ENCODE measurements at regions not wholly inside any gene's neighbourhood (a gene's known extent, or its start where the extent isn't known, plus 50 kb on each side); places are given as distances from the start of the nearest gene placed in this dataset.

DNA sequence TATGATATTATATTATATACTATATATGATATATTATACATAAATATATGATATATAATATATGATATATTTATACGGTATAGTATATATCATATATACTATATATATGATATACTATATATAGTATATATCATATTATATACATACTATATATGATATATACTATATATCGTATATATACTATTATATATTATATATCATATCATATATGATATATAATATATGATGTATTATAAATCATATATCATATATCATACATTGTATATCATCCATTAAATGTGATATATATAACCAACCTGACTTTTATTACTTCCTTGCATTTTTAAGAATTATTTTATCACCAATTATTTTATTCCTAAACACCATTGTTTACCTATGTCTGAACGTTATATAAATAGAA, 146.6 kb upstream of the PRSS16 start:
- TF ChIP-seq, protein P1, sequence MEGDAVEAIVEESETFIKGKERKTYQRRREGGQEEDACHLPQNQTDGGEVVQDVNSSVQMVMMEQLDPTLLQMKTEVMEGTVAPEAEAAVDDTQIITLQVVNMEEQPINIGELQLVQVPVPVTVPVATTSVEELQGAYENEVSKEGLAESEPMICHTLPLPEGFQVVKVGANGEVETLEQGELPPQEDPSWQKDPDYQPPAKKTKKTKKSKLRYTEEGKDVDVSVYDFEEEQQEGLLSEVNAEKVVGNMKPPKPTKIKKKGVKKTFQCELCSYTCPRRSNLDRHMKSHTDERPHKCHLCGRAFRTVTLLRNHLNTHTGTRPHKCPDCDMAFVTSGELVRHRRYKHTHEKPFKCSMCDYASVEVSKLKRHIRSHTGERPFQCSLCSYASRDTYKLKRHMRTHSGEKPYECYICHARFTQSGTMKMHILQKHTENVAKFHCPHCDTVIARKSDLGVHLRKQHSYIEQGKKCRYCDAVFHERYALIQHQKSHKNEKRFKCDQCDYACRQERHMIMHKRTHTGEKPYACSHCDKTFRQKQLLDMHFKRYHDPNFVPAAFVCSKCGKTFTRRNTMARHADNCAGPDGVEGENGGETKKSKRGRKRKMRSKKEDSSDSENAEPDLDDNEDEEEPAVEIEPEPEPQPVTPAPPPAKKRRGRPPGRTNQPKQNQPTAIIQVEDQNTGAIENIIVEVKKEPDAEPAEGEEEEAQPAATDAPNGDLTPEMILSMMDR (IDR thresholded peaks at IDR 0.05) = no peak
- no peak for TF ChIP-seq POLR2A (IDR thresholded peaks at IDR 0.05)

Data from body of pancreas (tissue), 4 donors.